ENCODE measurements at regions not wholly inside any gene's neighbourhood (a gene's known extent, or its start where the extent isn't known, plus 50 kb on each side); places are given as distances from the start of the nearest gene placed in this dataset.
"Not testable (repeated sequence)": the region's sequence is repeated elsewhere in the genome, so short reads cannot be mapped to it uniquely, and the experiment has no call there.

- DNase-seq, result no peak
Observed at GRCh38 chr5:124050120-124050770, 538.3 kb downstream of the CSNK1G3 start.

- DNase-seq, result no peak
Observed at GRCh38 chr5:124045412-124045811, 533.4 kb downstream of the CSNK1G3 start.

GRCh38 chr5:124044613-124045012 is 532.6 kb downstream of the CSNK1G3 start:
- DNase-seq, result no peak

GRCh38 chr5:124043456-124043855 is 531.5 kb downstream of the CSNK1G3 start:
- no peak for DNase-seq

- DNase-seq, result no peak
Observed at GRCh38 chr5:124040799-124041198, 528.8 kb downstream of the CSNK1G3 start.

GRCh38 chr5:124039410-124039809 is 527.4 kb downstream of the CSNK1G3 start:
- no peak for DNase-seq

GRCh38 chr5:124036786-124037185 is 524.8 kb downstream of the CSNK1G3 start:
- no peak for DNase-seq

- DNase-seq, result no peak
Observed at GRCh38 chr5:124034963-124035362, 523.0 kb downstream of the CSNK1G3 start.

GRCh38 chr5:124034083-124034700 is 522.2 kb downstream of the CSNK1G3 start:
- DNase-seq, result no peak

- no peak for DNase-seq
Observed at GRCh38 chr5:124030043-124030491, 518.1 kb downstream of the CSNK1G3 start.

GRCh38 chr5:124027441-124027840 is 515.5 kb downstream of the CSNK1G3 start:
- DNase-seq, result no peak

GRCh38 chr5:124025306-124025845 is 513.4 kb downstream of the CSNK1G3 start:
- no peak for DNase-seq

- no peak for DNase-seq
Observed at GRCh38 chr5:124022966-124023365, 511.0 kb downstream of the CSNK1G3 start.

GRCh38 chr5:124021776-124022175 is 509.8 kb downstream of the CSNK1G3 start:
- no peak for DNase-seq

- DNase-seq, result no peak
Observed at GRCh38 chr5:124021066-124021641, 509.2 kb downstream of the CSNK1G3 start.

GRCh38 chr5:124017321-124017720 is 505.3 kb downstream of the CSNK1G3 start:
- DNase-seq, result not testable (repeated sequence)

- DNase-seq, result no peak
Observed at GRCh38 chr5:124007675-124008398, 495.9 kb downstream of the CSNK1G3 start.

GRCh38 chr5:124001036-124001615 is 489.1 kb downstream of the CSNK1G3 start:
- DNase-seq, result no peak

- no peak for DNase-seq
Observed at GRCh38 chr5:124000538-124000937, 488.6 kb downstream of the CSNK1G3 start.

- no peak for DNase-seq
Observed at GRCh38 chr5:123997462-123998215, 485.7 kb downstream of the CSNK1G3 start.

- DNase-seq, result no peak
Observed at GRCh38 chr5:123997064-123997461, 485.1 kb downstream of the CSNK1G3 start.

GRCh38 chr5:123992641-123993040 is 480.7 kb downstream of the CSNK1G3 start:
- no peak for DNase-seq
